ENCODE measurements at regions not wholly inside any gene's neighbourhood (a gene's known extent, or its start where the extent isn't known, plus 50 kb on each side); places are given as distances from the start of the nearest gene placed in this dataset.

GRCh38 chr2:217614498-217614897, 388.3 kb downstream of the TNS1 start:
- peaks cover 14% of the 10 kb centered on the region for H3K27me3 Mint-ChIP-seq (ENCODE audit: low read depth, poor library complexity)
- H3K4me1 Mint-ChIP-seq = peaks cover 63% of the 10 kb centered on the region
- no peak for DNase-seq
- no peaks in the 10 kb centered on the region for H3K9me3 Mint-ChIP-seq
- no peak overlapping the region for H3K4me3 Mint-ChIP-seq
- no peak overlapping the region for H3K27ac Mint-ChIP-seq
- H3K36me3 Mint-ChIP-seq (ENCODE audit: low read depth) = no peaks in the 10 kb centered on the region
- no peak for TF ChIP-seq CTCF (IDR thresholded peaks at IDR 0.05)

GRCh38 chr2:217614096-217614495, 388.7 kb downstream of the TNS1 start:
- no peak for DNase-seq
- no peak for TF ChIP-seq CTCF (IDR thresholded peaks at IDR 0.05)
- H3K36me3 Mint-ChIP-seq (ENCODE audit: low read depth) = no peaks in the 10 kb centered on the region
- no peaks in the 10 kb centered on the region for H3K9me3 Mint-ChIP-seq
- peaks cover 63% of the 10 kb centered on the region for H3K4me1 Mint-ChIP-seq
- H3K27ac Mint-ChIP-seq = no peak overlapping the region
- peaks cover 15% of the 10 kb centered on the region for H3K27me3 Mint-ChIP-seq (ENCODE audit: low read depth, poor library complexity)
- no peak overlapping the region for H3K4me3 Mint-ChIP-seq

- no peak for TF ChIP-seq CTCF (IDR thresholded peaks at IDR 0.05)
- no peak overlapping the region for H3K4me3 Mint-ChIP-seq
- peaks cover 12% of the 10 kb centered on the region for H3K27me3 Mint-ChIP-seq (ENCODE audit: low read depth, poor library complexity)
Observed at GRCh38 chr2:217612920-217613319, 389.9 kb downstream of the TNS1 start.

GRCh38 chr2:217612211-217612610, 390.6 kb downstream of the TNS1 start:
- H3K27ac Mint-ChIP-seq = peak overlapping the region; percentile 78
- H3K27me3 Mint-ChIP-seq (ENCODE audit: low read depth, poor library complexity) = peaks cover 12% of the 10 kb centered on the region
- peaks cover 57% of the 10 kb centered on the region for H3K4me1 Mint-ChIP-seq
- H3K36me3 Mint-ChIP-seq (ENCODE audit: low read depth) = no peaks in the 10 kb centered on the region
- TF ChIP-seq CTCF (IDR thresholded peaks at IDR 0.05) = no peak
- H3K9me3 Mint-ChIP-seq = no peaks in the 10 kb centered on the region
- H3K4me3 Mint-ChIP-seq = no peak overlapping the region
- DNase-seq = no peak

More at GRCh38 chr2:217612920-217613319, 389.9 kb downstream of the TNS1 start:
- Mint-ChIP-seq H3K36me3 (ENCODE audit: low read depth) (no peaks in the 10 kb centered on the region), H3K4me1 (peaks cover 63% of the 10 kb centered on the region), H3K27ac (no peak overlapping the region), H3K9me3 (no peaks in the 10 kb centered on the region)
- DNase-seq = no peak

GRCh38 chr2:217611626-217612127, 391.1 kb downstream of the TNS1 start:
- H3K9me3 Mint-ChIP-seq = no peaks in the 10 kb centered on the region
- DNase-seq = no peak
- H3K36me3 Mint-ChIP-seq (ENCODE audit: low read depth) = no peaks in the 10 kb centered on the region
- TF ChIP-seq CTCF (IDR thresholded peaks at IDR 0.05) = no peak
- H3K4me3 Mint-ChIP-seq = no peak overlapping the region
- peaks cover 12% of the 10 kb centered on the region for H3K27me3 Mint-ChIP-seq (ENCODE audit: low read depth, poor library complexity)
- peak overlapping the region; percentile 70 for H3K27ac Mint-ChIP-seq
- H3K4me1 Mint-ChIP-seq = peaks cover 57% of the 10 kb centered on the region

- no peak for TF ChIP-seq CTCF (IDR thresholded peaks at IDR 0.05)
- DNase-seq = no peak
- no peaks in the 10 kb centered on the region for H3K36me3 Mint-ChIP-seq (ENCODE audit: low read depth)
- peak overlapping the region; percentile 62 for H3K27ac Mint-ChIP-seq
- no peaks in the 10 kb centered on the region for H3K9me3 Mint-ChIP-seq
- no peak overlapping the region for H3K4me3 Mint-ChIP-seq
- H3K4me1 Mint-ChIP-seq = peaks cover 57% of the 10 kb centered on the region
- H3K27me3 Mint-ChIP-seq (ENCODE audit: low read depth, poor library complexity) = peaks cover 12% of the 10 kb centered on the region
Observed at GRCh38 chr2:217611056-217611455, 391.7 kb downstream of the TNS1 start.

Measured in nephron progenitor cell (in vitro differentiated cells).